ENCODE measurements at regions not wholly inside any gene's neighbourhood (a gene's known extent, or its start where the extent isn't known, plus 50 kb on each side); places are given as distances from the start of the nearest gene placed in this dataset.
"Not testable (repeated sequence)": the region's sequence is repeated elsewhere in the genome, so short reads cannot be mapped to it uniquely, and the experiment has no call there.

GRCh38 chr9:100774962-100775361 is 197.1 kb downstream of the CAVIN4 start:
- intact Hi-C loops (cut with DNase I) = no loop called here
- ATAC-seq (ENCODE audit: poor library complexity) = no peak
- no peak for DNase-seq

GRCh38 chr9:100775912-100776311 is 198.0 kb downstream of the CAVIN4 start:
- DNase-seq (no peak), ATAC-seq (ENCODE audit: poor library complexity) (no peak)
- intact Hi-C loops (cut with DNase I) = no loop called here

- DNase-seq (no peak), ATAC-seq (ENCODE audit: poor library complexity) (no peak)
- intact Hi-C loops (cut with DNase I) = no loop called here
These were observed 206.9 kb downstream of the CAVIN4 start for GRCh38 chr9:100784755-100785154.

GRCh38 chr9:100785946-100786345 is 208.1 kb downstream of the CAVIN4 start:
- ATAC-seq (ENCODE audit: poor library complexity) (no peak), DNase-seq (no peak)
- intact Hi-C loops (cut with DNase I) = no loop called here

GRCh38 chr9:100794738-100795269 is 216.9 kb downstream of the CAVIN4 start:
- ATAC-seq (ENCODE audit: poor library complexity) = no peak
- intact Hi-C loops (cut with DNase I) = no loop called here

GRCh38 chr9:100803956-100804355 is 224.6 kb upstream of the PLPPR1 start:
- intact Hi-C loops (cut with DNase I) = no loop called here
- DNase-seq = no peak
- ATAC-seq (ENCODE audit: poor library complexity) = no peak

More at GRCh38 chr9:100794738-100795269, 216.9 kb downstream of the CAVIN4 start:
- DNase-seq = no peak

GRCh38 chr9:100811643-100812042 is 216.9 kb upstream of the PLPPR1 start:
- DNase-seq (no peak), ATAC-seq (ENCODE audit: poor library complexity) (no peak)
- intact Hi-C loops (cut with DNase I) = no loop called here

- DNase-seq (no peak), ATAC-seq (ENCODE audit: poor library complexity) (no peak)
- intact Hi-C loops (cut with DNase I) = no loop called here
These were observed 214.7 kb upstream of the PLPPR1 start for GRCh38 chr9:100813871-100814270.

- ATAC-seq (ENCODE audit: poor library complexity) (no peak), DNase-seq (no peak)
- intact Hi-C loops (cut with DNase I) = no loop called here
These were observed 208.5 kb upstream of the PLPPR1 start for GRCh38 chr9:100819980-100820379.

GRCh38 chr9:100833035-100833434 is 195.5 kb upstream of the PLPPR1 start:
- DNase-seq; intact Hi-C loops (cut with DNase I); ATAC-seq (ENCODE audit: poor library complexity): not testable (repeated sequence)

GRCh38 chr9:100838857-100839256 is 189.7 kb upstream of the PLPPR1 start:
- intact Hi-C loops (cut with DNase I) = no loop called here
- ATAC-seq (ENCODE audit: poor library complexity) (no peak), DNase-seq (no peak)

- intact Hi-C loops (cut with DNase I) = no loop called here
- no peak for ATAC-seq (ENCODE audit: poor library complexity)
- no peak for DNase-seq
These were observed 179.8 kb upstream of the PLPPR1 start for GRCh38 chr9:100848726-100849125.

- ATAC-seq (ENCODE audit: poor library complexity) = no peak
- no peak for DNase-seq
- intact Hi-C loops (cut with DNase I) = no loop called here
These were observed 176.4 kb upstream of the PLPPR1 start for GRCh38 chr9:100852088-100852487.

GRCh38 chr9:100856238-100856637 is 172.3 kb upstream of the PLPPR1 start:
- DNase-seq (no peak), ATAC-seq (ENCODE audit: poor library complexity) (no peak)
- intact Hi-C loops (cut with DNase I) = no loop called here

GRCh38 chr9:100865111-100865510 is 163.4 kb upstream of the PLPPR1 start:
- intact Hi-C loops (cut with DNase I) = no loop called here
- ATAC-seq (ENCODE audit: poor library complexity) = no peak
- no peak for DNase-seq

- intact Hi-C loops (cut with DNase I) = no loop called here
- no peak for ATAC-seq (ENCODE audit: poor library complexity)
These were observed 162.9 kb upstream of the PLPPR1 start for GRCh38 chr9:100865648-100866047.

GRCh38 chr9:100869326-100869725 is 159.2 kb upstream of the PLPPR1 start:
- DNase-seq = no peak
- intact Hi-C loops (cut with DNase I) = no loop called here
- ATAC-seq (ENCODE audit: poor library complexity) = no peak

More at GRCh38 chr9:100865648-100866047, 162.9 kb upstream of the PLPPR1 start:
- DNase-seq = no peak

GRCh38 chr9:100879884-100880283 is 148.6 kb upstream of the PLPPR1 start:
- intact Hi-C loops (cut with DNase I) = no loop called here
- ATAC-seq (ENCODE audit: poor library complexity) (no peak), DNase-seq (no peak)

- intact Hi-C loops (cut with DNase I) = no loop called here
- ATAC-seq (ENCODE audit: poor library complexity) (no peak), DNase-seq (no peak)
These were observed 148.2 kb upstream of the PLPPR1 start for GRCh38 chr9:100880284-100880683.

GRCh38 chr9:100884518-100884917 is 144.0 kb upstream of the PLPPR1 start:
- DNase-seq = no peak
- intact Hi-C loops (cut with DNase I) = no loop called here
- no peak for ATAC-seq (ENCODE audit: poor library complexity)

GRCh38 chr9:100890321-100890720 is 138.2 kb upstream of the PLPPR1 start:
- intact Hi-C loops (cut with DNase I) = no loop called here

More at GRCh38 chr9:100890321-100890720, 138.2 kb upstream of the PLPPR1 start:
- DNase-seq (no peak), ATAC-seq (ENCODE audit: poor library complexity) (no peak)

Measured in Right ventricle myocardium superior (tissue), 1 donor.